HEK293 (cell line): ENCODE measurements at regions not wholly inside any gene's neighbourhood (a gene's known extent, or its start where the extent isn't known, plus 50 kb on each side); places are given as distances from the start of the nearest gene placed in this dataset.

ENCODE experiments used
- CTCF ChIA-PET: fragments of 350-600 bp; formaldehyde crosslinking; extraction: SDS; loops from one replicate; lab custom pipeline; 2021; ENCODE audit warnings: antibody characterized with exemption; lab: Yijun Ruan, JAX
- POLR2A ChIA-PET: fragments of 300-600 bp; formaldehyde crosslinking; extraction: SDS; loops from one replicate; lab custom pipeline; 2020; ENCODE audit warnings: antibody characterized with exemption, inconsistent platforms; lab: Yijun Ruan, JAX
- H3K27ac ChIP-seq: fragments of 200-500 bp; sonication (Bioruptor generic); 2 replicates; pipeline ENCODE4 v1.5.1; 2014; ENCODE audit warnings: low read depth, low read length, control low read depth, inconsistent platforms; ENCODE audit errors: extremely low read depth
- H3K36me3 ChIP-seq, 2 experiments: fragments of 200-500 bp in 1 of 2; sonication (Bioruptor generic) in 1 of 2; 1 replicate in 1 of 2; 2 replicates in 1 of 2; pipeline ENCODE4 v1.5.1; 2014 to 2017; ENCODE audit warnings: inconsistent platforms in 2 of 2, low read length in 2 of 2; ENCODE audit not compliant: control insufficient read depth in 2 of 2, insufficient read depth in 1 of 2
- H3K4me1 ChIP-seq: fragments of 200-500 bp; sonication (Bioruptor generic); 2 replicates; pipeline ENCODE4 v1.5.1; 2014; ENCODE audit warnings: mild to moderate bottlenecking, low read length, inconsistent platforms; ENCODE audit not compliant: control insufficient read depth, insufficient read depth
- H3K4me3 ChIP-seq: 2 replicates; pipeline ENCODE4 v1.5.1; 2011; ENCODE audit warnings: low read depth, mild to moderate bottlenecking, control low read depth, low read length, moderate library complexity
- H3K9me3 ChIP-seq: fragments of 200-500 bp; sonication (Bioruptor generic); 2 replicates; pipeline ENCODE4 v1.5.1; 2014; ENCODE audit warnings: low read depth, low read length, inconsistent platforms; ENCODE audit not compliant: control insufficient read depth, insufficient read depth
- CTCF ChIP-seq: fragments of 450-650 bp; formaldehyde crosslinking; IDR thresholded peaks from 2 replicates; pipeline ENCODE4 v1.5.1; 2016; ENCODE audit warnings: missing biosample characterization, missing genetic modification characterization
- GLI4 ChIP-seq: fragments of 450-650 bp; formaldehyde crosslinking; IDR thresholded peaks from 2 replicates; pipeline ENCODE4 v1.5.1; 2016; ENCODE audit warnings: missing biosample characterization, missing genetic modification characterization
- KLF9 ChIP-seq: fragments of 450-650 bp; formaldehyde crosslinking; IDR thresholded peaks from 2 replicates; pipeline ENCODE4 v1.5.1; 2016; ENCODE audit warnings: missing biosample characterization, missing genetic modification characterization, low read depth
- PATZ1 ChIP-seq: fragments of 450-650 bp; formaldehyde crosslinking; IDR thresholded peaks from 2 replicates; pipeline ENCODE4 v1.5.1; 2016; ENCODE audit warnings: missing biosample characterization, missing genetic modification characterization
- PRDM10 ChIP-seq: fragments of 450-650 bp; formaldehyde crosslinking; IDR thresholded peaks from 2 replicates; pipeline ENCODE4 v1.5.1; 2016; ENCODE audit warnings: missing biosample characterization, missing genetic modification characterization
- YY2 ChIP-seq: fragments of 450-650 bp; formaldehyde crosslinking; IDR thresholded peaks from 2 replicates; pipeline ENCODE4 v1.5.1; 2016; ENCODE audit warnings: missing biosample characterization, missing genetic modification characterization
- ZEB2 ChIP-seq: fragments of 450-650 bp; formaldehyde crosslinking; IDR thresholded peaks from 2 replicates; pipeline ENCODE4 v1.5.1; 2016; ENCODE audit warnings: missing biosample characterization, missing genetic modification characterization
- ZFP3 ChIP-seq: fragments of 450-650 bp; formaldehyde crosslinking; IDR thresholded peaks from 2 replicates; pipeline ENCODE4 v1.5.1; 2016; ENCODE audit warnings: low read depth, missing biosample characterization, missing genetic modification characterization
- ZFP69B ChIP-seq: fragments of 450-650 bp; formaldehyde crosslinking; IDR thresholded peaks from 2 replicates; pipeline ENCODE4 v1.5.1; 2016; ENCODE audit warnings: missing biosample characterization, missing genetic modification characterization
- ZNF10 ChIP-seq: fragments of 450-650 bp; formaldehyde crosslinking; IDR thresholded peaks from 2 replicates; pipeline ENCODE4 v1.5.1; 2017; ENCODE audit warnings: missing biosample characterization, missing genetic modification characterization
- ZNF114 ChIP-seq: fragments of 450-650 bp; formaldehyde crosslinking; IDR thresholded peaks from 2 replicates; pipeline ENCODE4 v1.5.0; 2017; ENCODE audit warnings: missing biosample characterization, missing genetic modification characterization
- ZNF146 ChIP-seq: fragments of 450-650 bp; formaldehyde crosslinking; IDR thresholded peaks from 2 replicates; pipeline ENCODE4 v1.5.1; 2016; ENCODE audit warnings: missing biosample characterization, missing genetic modification characterization
- ZNF223 ChIP-seq: fragments of 450-650 bp; formaldehyde crosslinking; IDR thresholded peaks from 2 replicates; pipeline ENCODE4 v1.5.1; 2016; ENCODE audit warnings: missing biosample characterization, missing genetic modification characterization
- ZNF24 ChIP-seq: fragments of 450-650 bp; formaldehyde crosslinking; IDR thresholded peaks from 2 replicates; pipeline ENCODE4 v1.5.1; 2016; ENCODE audit warnings: missing biosample characterization, missing genetic modification characterization
- ZNF48 ChIP-seq: fragments of 450-650 bp; formaldehyde crosslinking; IDR thresholded peaks from 2 replicates; pipeline ENCODE4 v1.5.1; 2016; ENCODE audit warnings: missing biosample characterization, missing genetic modification characterization
- ZNF549 ChIP-seq: fragments of 450-650 bp; IDR thresholded peaks from 2 replicates; pipeline ENCODE4 v1.5.1; 2018; ENCODE audit warnings: missing biosample characterization, missing genetic modification characterization, mild to moderate bottlenecking, inconsistent platforms, moderate library complexity
- ZNF596 ChIP-seq: fragments of 450-650 bp; IDR thresholded peaks from 2 replicates; pipeline ENCODE4 v1.5.0; 2018; ENCODE audit warnings: missing biosample characterization, mild to moderate bottlenecking, missing genetic modification characterization, moderate library complexity
- ZSCAN23 ChIP-seq: fragments of 450-650 bp; formaldehyde crosslinking; IDR thresholded peaks from 2 replicates; pipeline ENCODE4 v1.5.1; 2016; ENCODE audit warnings: missing biosample characterization, missing genetic modification characterization
- TF ChIP-seq, protein P1 (sequence below): fragments of 450-650 bp; formaldehyde crosslinking; IDR thresholded peaks from 2 replicates; pipeline ENCODE4 v1.5.1; 2016; ENCODE audit warnings: missing biosample characterization, missing genetic modification characterization

DNA sequence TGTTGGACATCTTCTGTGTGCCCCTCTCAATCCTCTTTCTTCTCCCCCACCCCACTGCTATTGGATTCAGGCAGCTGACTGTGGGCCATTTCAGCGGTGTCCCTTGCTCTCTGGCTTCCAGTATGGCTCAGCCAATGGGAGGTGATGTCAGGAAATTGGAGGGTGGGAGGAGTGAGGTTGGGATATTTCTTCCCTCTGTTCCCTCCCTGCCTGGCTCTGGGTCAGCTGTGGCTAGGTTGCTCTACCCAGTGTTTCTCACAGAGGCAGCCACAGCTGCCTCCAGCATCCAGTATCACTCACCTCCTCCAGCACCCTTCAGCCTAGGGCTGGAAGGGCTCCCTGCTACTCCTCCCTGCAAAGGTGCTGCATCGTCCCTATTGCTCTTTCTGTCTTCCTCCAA, 423.5 kb downstream of the MIAT start (continued):
- TF ChIP-seq ZFP3 (tag by site-specific recombination) (no peak), ZNF24 (tag by site-specific recombination) (no peak), ZNF146 (tag by site-specific recombination) (no peak)

GRCh38 chr22:27083610-27084009, 426.2 kb downstream of the MIAT start:
- Histone ChIP-seq H3K4me1 (no peaks in the 10 kb centered on the region), H3K27ac (no peak overlapping the region), H3K36me3 (no peaks in the 10 kb centered on the region), H3K4me3 (no peak overlapping the region), H3K9me3 (no peaks in the 10 kb centered on the region; the same call in 1 of the 2 replicates)
- ChIA-PET CTCF (interaction anchor here (0.7 kb wide), 1 partner anchor 363 kb away, joined by 3 read pairs; no protein-coding TSS in a partner anchor), POLR2A (no interaction called here)
- TF ChIP-seq YY2 (tag by site-specific recombination) (no peak), ZNF10 (tag by site-specific recombination) (no peak), ZNF114 (tag by site-specific recombination) (no peak), PATZ1 (tag by site-specific recombination) (no peak), ZNF596 (tag by site-specific recombination) (no peak), ZFP69B (tag by site-specific recombination) (no peak), ZNF48 (tag by site-specific recombination) (no peak), GLI4 (tag by site-specific recombination) (no peak), ZSCAN23 (no peak)
- TF ChIP-seq, protein P1, sequence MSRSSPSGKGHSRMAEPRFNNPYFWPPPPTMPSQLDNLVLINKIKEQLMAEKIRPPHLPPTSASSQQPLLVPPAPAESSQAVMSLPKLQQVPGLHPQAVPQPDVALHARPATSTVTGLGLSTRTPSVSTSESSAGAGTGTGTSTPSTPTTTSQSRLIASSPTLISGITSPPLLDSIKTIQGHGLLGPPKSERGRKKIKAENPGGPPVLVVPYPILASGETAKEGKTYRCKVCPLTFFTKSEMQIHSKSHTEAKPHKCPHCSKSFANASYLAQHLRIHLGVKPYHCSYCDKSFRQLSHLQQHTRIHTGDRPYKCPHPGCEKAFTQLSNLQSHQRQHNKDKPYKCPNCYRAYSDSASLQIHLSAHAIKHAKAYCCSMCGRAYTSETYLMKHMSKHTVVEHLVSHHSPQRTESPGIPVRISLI (tag by site-specific recombination) = no peak

DNA sequence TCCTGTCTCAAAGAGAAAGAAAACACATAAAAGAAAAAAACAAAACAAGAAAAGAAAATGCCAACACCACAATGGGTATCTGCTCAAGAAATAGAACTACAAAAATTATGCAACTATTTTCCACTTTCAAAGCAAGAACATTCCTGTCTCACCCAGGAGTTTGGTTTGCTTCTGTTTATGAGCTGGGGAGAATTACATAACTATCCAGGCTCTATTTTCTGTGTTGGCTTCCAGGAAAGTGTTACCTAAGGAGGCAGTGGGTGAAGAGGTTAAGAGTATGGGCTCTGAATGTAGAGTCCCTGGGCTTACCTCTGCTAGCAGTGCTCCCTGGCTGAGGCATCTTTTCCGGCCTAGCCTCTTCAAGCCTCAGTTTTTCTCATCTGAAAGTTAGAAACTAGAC, 426.7 kb downstream of the MIAT start:
- ChIA-PET CTCF (interaction anchor here (0.7 kb wide), 1 partner anchor 86 kb away, joined by 3 read pairs; no protein-coding TSS in a partner anchor), POLR2A (no interaction called here)
- Histone ChIP-seq H3K4me1 (no peaks in the 10 kb centered on the region), H3K36me3 (no peaks in the 10 kb centered on the region), H3K9me3 (no peaks in the 10 kb centered on the region; the same call in 1 of the 2 replicates), H3K27ac (no peak overlapping the region), H3K4me3 (no peak overlapping the region)
- TF ChIP-seq KLF9 (no peak), ZNF549 (tag by site-specific recombination) (no peak), ZEB2 (tag by site-specific recombination) (no peak), CTCF (tag by site-specific recombination) (no peak), ZNF223 (tag by site-specific recombination) (no peak), PRDM10 (no peak)
